AG04449 (cell line): ENCODE measurements at regions not wholly inside any gene's neighbourhood (a gene's known extent, or its start where the extent isn't known, plus 50 kb on each side); places are given as distances from the start of the nearest gene placed in this dataset.

Experiments used
- CTCF ChIA-PET: fragments of 350-600 bp; formaldehyde crosslinking; extraction: SDS; loops from one replicate; lab custom pipeline; 2021; ENCODE audit warnings: antibody characterized with exemption; lab: Yijun Ruan, JAX
- POLR2A ChIA-PET: fragments of 400-600, 350-600 bp; formaldehyde crosslinking; extraction: SDS; loops from one replicate; lab custom pipeline; 2020; ENCODE audit warnings: antibody characterized with exemption, inconsistent platforms; lab: Yijun Ruan, JAX
- DNase-seq: peaks from one replicate; pipeline ENCODE4 v3.0.0-alpha.2; 2010; ENCODE audit warnings: low read depth, low spot score
- H3K4me3 ChIP-seq: 2 replicates; pipeline ENCODE4 v1.5.1; 2011; ENCODE audit warnings: low read depth, mild to moderate bottlenecking, control low read depth, low read length
- CTCF ChIP-seq: IDR thresholded peaks from one replicate; pipeline ENCODE4 v1.5.1; 2011; ENCODE audit warnings: mild to moderate bottlenecking, moderate library complexity, low read length, control low read depth, inconsistent platforms; ENCODE audit not compliant: insufficient read depth; ENCODE audit errors: missing control alignments

- no peak for DNase-seq
- H3K4me3 ChIP-seq: no peak overlapping the region
- no peak for TF ChIP-seq CTCF
- POLR2A ChIA-PET: no interaction called here
- CTCF ChIA-PET: no interaction called here
Observed at GRCh38 chr18:41216341-41217003, 738.6 kb upstream of the PIK3C3 start.

- CTCF ChIA-PET: no interaction called here
- DNase-seq: no peak
- H3K4me3 ChIP-seq: no peak overlapping the region
- TF ChIP-seq CTCF: no peak
- POLR2A ChIA-PET: no interaction called here
Observed at GRCh38 chr18:41207706-41208105, 747.3 kb upstream of the PIK3C3 start.

- ChIA-PET POLR2A (no interaction called here), CTCF (no interaction called here)
- no peak overlapping the region for H3K4me3 ChIP-seq
- DNase-seq: no peak
- TF ChIP-seq CTCF: no peak
Observed at GRCh38 chr18:41206341-41206830, 748.6 kb upstream of the PIK3C3 start.

GRCh38 chr18:41199212-41199611, 755.8 kb upstream of the PIK3C3 start:
- CTCF ChIA-PET: no interaction called here
- H3K4me3 ChIP-seq: no peak overlapping the region
- no peak for DNase-seq
- POLR2A ChIA-PET: no interaction called here
- TF ChIP-seq CTCF: no peak

GRCh38 chr18:41197967-41198366, 757.1 kb upstream of the PIK3C3 start:
- TF ChIP-seq CTCF: no peak
- DNase-seq: no peak
- ChIA-PET CTCF (no interaction called here), POLR2A (no interaction called here)
- H3K4me3 ChIP-seq: no peak overlapping the region

GRCh38 chr18:41170346-41170745, 784.7 kb upstream of the PIK3C3 start:
- ChIA-PET CTCF (no interaction called here), POLR2A (no interaction called here)
- H3K4me3 ChIP-seq: no peak overlapping the region
- DNase-seq: no peak
- TF ChIP-seq CTCF: no peak
